ENCODE measurements at regions not wholly inside any gene's neighbourhood (a gene's known extent, or its start where the extent isn't known, plus 50 kb on each side); places are given as distances from the start of the nearest gene placed in this dataset.

DNA sequence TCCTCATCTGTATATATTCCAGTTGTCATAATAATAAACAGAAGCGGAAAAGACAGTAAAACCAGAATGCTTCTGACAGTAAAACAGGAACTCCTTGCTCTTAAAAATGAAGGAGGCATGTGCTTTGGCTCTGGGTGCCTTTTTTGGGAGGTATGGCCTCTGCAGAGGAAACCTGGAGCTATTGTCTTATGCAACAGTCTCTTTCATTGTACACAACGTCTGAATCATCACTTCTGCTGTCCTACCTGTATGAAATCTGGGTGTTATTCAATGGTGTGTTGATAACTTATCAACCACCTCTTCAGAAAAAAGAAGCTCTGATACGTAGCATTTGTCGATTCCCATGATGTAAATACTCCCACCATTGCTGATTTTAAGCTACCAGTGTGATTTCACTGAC lies 64.8 kb downstream of the CDCA7 start:
- TF ChIP-seq, protein P1, sequence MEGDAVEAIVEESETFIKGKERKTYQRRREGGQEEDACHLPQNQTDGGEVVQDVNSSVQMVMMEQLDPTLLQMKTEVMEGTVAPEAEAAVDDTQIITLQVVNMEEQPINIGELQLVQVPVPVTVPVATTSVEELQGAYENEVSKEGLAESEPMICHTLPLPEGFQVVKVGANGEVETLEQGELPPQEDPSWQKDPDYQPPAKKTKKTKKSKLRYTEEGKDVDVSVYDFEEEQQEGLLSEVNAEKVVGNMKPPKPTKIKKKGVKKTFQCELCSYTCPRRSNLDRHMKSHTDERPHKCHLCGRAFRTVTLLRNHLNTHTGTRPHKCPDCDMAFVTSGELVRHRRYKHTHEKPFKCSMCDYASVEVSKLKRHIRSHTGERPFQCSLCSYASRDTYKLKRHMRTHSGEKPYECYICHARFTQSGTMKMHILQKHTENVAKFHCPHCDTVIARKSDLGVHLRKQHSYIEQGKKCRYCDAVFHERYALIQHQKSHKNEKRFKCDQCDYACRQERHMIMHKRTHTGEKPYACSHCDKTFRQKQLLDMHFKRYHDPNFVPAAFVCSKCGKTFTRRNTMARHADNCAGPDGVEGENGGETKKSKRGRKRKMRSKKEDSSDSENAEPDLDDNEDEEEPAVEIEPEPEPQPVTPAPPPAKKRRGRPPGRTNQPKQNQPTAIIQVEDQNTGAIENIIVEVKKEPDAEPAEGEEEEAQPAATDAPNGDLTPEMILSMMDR (IDR thresholded peaks at IDR 0.05; ENCODE audit: low read depth, low read length) = no peak
- no peak overlapping the region for H3K4me3 ChIP-seq (ENCODE audit: low read depth, low read length)

DNA sequence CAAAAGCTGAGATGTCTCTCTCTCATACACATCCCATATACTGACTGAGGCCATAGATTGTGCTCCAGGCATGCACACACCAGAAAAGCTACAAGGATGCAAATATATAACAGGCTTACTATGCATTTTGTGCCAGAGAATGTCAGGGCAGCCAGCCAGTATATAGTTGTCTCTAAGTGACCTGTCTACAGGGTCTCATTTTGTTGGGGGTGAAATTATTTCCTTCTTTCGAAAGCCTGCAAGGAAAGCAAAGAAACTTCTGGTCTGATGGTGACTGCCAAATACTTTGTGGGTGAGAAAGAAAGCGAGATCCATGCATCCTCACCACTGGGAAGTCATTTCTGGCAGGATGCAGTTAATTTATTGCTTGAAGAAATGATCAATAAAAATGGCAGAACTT lies 70.2 kb downstream of the CDCA7 start:
- H3K4me3 ChIP-seq (ENCODE audit: low read depth, low read length) = no peak overlapping the region
- TF ChIP-seq, protein P1 (IDR thresholded peaks at IDR 0.05; ENCODE audit: low read depth, low read length) = no peak

DNA sequence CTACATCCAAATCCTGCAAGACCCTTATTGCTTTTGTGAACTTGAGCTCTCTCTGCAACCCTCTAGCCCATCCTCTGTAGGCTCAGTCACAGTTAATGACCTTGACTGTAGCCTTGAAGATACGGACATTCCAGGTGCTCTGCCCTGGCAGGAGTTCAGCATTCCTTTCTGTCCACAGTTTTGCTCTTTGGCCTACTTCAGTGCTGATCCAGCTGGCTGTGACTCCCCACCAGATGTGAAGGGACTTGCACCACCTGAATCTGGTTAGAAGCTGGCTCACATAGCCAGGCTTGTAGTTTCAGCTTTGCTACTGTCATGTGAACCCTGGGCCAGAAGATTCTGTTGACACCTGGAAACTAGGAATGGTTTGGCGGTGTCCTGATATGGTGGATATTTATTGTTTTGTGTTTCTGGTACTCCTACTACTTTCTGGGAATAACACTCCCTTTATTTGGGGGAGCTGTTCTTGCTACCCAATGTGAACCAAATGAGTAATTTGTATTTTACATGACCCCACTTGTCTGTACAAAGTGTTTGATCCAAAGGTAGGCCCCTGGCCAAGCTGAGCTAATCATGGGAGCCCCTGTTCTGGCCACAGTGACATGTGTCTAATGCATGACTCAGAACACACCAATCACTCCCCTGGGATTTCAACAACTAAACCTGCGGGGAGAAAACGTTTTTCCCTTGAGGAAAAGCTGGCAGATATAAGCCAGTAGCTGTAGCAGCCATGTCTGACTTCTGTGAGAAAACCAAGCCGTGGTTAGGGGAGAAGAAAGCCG lies 73.4 kb downstream of the CDCA7 start:
- H3K4me3 ChIP-seq (ENCODE audit: low read depth, low read length) = no peak overlapping the region
- TF ChIP-seq, protein P1 (IDR thresholded peaks at IDR 0.05; ENCODE audit: low read depth, low read length) = no peak

DNA sequence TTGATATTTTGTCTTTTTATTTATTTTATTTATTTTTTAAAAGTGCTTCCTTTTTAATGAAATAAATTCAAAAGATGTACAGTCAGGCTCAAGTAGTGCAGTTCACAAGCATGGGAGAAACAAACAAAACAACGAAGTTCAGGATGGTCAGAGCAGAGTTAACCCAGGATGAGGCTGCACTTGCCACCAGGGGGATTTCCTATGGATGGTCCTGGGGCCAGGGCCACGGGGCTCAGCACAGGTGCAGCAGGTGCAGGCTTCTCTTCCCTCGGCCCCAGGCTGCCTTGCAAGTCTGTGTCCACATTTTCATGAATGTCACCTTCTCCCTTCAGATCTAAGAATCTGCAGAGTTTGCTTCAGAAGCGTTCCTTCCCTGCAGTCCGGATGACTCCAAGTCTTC lies 76.5 kb downstream of the CDCA7 start:
- TF ChIP-seq, protein P1 (IDR thresholded peaks at IDR 0.05; ENCODE audit: low read depth, low read length) = no peak
- no peak overlapping the region for H3K4me3 ChIP-seq (ENCODE audit: low read depth, low read length)

DNA sequence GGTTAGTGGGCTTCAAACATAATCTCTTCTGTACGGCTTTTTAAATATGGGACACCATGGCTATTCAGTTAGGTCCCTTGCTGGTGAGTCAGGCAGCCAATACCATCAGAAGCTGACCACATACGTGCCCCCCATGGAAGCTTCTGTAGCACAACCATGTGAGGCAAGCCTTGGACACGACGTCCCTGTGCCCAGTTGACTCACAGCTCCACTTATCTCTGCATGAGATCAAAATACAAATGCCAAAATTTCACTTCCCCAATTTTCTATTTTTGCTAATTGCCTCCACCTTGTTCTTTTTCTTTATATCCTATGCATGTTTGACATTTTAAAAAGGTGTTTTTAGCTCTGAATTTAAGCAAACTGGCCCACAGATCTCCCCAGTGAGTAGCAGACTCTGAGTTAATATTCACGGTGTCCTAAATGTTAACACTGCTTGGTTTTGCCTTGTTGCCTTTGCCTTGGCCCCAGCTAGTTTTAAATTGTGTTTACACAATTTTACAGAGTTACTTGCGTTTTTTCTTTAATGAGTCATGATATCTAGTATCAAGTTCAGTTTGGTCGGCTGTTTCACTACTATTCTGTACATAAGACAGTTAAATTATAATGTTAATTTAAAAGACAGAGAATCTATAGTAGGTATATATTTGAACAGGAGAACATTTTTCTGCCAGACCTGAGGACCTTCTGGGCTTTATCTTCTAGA lies 77.5 kb downstream of the CDCA7 start:
- TF ChIP-seq, protein P1 (IDR thresholded peaks at IDR 0.05; ENCODE audit: low read depth, low read length) = no peak
- H3K4me3 ChIP-seq (ENCODE audit: low read depth, low read length) = no peak overlapping the region

DNA sequence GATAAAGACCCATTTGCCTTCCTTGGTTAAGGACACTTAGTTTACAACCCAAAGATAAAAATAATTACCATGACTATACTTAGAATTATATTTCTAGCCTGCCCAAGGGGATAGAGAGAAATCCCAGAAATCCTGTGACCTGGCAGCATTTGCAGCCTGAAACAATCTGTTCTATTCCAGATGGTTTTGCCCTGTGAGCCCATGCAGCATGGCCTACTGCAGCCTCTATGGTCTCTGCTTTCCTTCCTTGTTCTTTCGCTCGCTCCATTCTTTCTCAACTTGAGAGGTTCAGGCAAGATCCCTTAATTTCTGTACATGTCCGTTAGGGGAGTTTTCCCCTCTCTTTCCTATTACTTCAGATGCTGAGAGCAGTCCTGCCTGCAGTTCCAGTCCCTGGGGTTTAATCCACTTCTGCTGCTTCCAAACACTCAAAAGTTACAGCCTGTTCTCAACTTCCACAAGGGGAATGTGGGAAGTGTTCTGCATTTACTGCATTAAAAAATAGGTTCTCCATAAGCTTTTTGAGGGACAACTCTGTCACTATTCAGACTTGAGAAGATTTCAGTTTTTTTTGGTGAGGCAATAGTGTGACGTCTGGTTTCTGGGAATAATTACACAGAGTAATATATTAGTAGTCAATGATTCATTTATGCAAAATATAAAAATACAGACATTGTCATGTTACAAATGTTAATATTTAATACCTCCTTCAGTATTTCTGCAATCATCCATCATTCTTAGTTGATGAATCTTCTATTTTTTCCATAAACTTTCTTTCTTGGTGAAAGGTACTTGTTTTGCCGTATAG lies 80.3 kb downstream of the CDCA7 start:
- TF ChIP-seq, protein P1 (IDR thresholded peaks at IDR 0.05; ENCODE audit: low read depth, low read length) = no peak
- no peak overlapping the region for H3K4me3 ChIP-seq (ENCODE audit: low read depth, low read length)

Data from WI38 (cell line).